ENCODE measurements at regions not wholly inside any gene's neighbourhood (a gene's known extent, or its start where the extent isn't known, plus 50 kb on each side); places are given as distances from the start of the nearest gene placed in this dataset.

GRCh38 chr6:106800379-106800778 lies 171.0 kb downstream of the QRSL1 start:
- TF ChIP-seq POLR2AphosphoS5 (IDR thresholded peaks at IDR 0.05), result no peak
- no peak for TF ChIP-seq TAF1 (IDR thresholded peaks at IDR 0.05; ENCODE audit: low read depth)
- TF ChIP-seq CTCF (IDR thresholded peaks at IDR 0.05; ENCODE audit: poor library complexity, severe bottlenecking), result no peak
- TF ChIP-seq EP300 (conservative IDR thresholded peaks at IDR 0.05; ENCODE audit: poor library complexity, severe bottlenecking), result no peak
- TF ChIP-seq RAD21 (conservative IDR thresholded peaks at IDR 0.05), result no peak
- TF ChIP-seq REST (IDR thresholded peaks at IDR 0.05; ENCODE audit: borderline replicate concordance), result no peak

Data from neural cell (in vitro differentiated cells).